ENCODE measurements at regions not wholly inside any gene's neighbourhood (a gene's known extent, or its start where the extent isn't known, plus 50 kb on each side); places are given as distances from the start of the nearest gene placed in this dataset.
"Not testable (repeated sequence)": the region's sequence is repeated elsewhere in the genome, so short reads cannot be mapped to it uniquely, and the experiment has no call there.

DNA sequence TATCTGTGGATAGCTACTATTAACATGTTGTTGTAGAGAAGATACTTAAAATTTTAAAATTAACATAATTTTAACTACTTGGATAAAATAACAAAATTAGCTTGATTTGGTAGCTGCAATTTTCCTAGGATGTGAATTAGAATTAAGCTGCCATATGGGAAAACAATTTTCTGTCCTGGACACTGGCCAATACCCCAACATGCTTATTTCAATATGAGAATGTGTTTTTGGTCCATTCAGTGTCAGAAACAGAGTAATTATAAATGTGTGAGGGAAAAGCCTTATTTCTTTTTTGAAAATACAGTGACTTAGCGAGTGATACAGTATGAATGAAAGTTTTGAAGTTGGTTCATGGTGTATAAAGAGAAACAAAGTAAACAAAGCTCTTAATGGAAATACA lies 948.3 kb upstream of the GYPC start:
- no peak for DNase-seq (ENCODE audit: low spot score)

DNA sequence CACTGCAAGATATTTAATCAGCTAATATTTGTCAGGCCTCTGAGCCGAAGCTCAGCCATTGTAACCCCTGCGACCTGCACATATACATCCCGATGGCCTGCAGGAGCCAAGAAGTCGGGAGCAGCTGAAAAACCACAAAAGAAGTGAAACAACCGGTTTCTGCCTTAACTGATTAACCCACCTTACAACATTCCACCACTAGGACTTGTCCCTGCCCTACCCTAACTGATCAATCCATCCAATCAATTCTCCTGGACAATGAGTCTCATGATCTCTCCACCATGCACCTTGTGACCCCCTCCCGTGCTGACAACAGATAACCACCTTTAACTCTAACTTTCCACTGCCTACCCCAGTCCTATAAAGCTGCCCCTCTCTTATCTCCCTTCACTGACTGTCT lies 945.4 kb upstream of the GYPC start:
- DNase-seq (ENCODE audit: low spot score), result no peak

DNA sequence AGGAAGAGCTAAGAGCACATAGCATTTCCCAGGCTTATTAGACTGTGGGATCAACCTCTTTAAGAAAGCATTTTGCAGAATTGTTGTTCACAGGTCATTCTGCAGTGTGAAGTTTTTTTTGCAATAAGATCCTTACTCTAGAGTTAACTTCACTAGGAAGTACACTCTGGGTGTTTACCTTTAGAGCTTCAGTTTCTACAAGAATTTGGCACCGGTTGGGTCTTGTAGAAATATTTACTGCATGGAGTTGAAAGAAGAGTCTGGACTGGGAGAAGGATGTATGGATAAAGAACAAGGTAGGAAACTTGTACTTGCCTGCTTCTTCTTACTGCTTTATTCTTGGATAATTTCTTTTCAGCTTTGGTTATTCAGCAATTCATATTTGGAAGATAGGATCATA lies 944.9 kb upstream of the GYPC start:
- DNase-seq (ENCODE audit: low spot score), result no peak

DNA sequence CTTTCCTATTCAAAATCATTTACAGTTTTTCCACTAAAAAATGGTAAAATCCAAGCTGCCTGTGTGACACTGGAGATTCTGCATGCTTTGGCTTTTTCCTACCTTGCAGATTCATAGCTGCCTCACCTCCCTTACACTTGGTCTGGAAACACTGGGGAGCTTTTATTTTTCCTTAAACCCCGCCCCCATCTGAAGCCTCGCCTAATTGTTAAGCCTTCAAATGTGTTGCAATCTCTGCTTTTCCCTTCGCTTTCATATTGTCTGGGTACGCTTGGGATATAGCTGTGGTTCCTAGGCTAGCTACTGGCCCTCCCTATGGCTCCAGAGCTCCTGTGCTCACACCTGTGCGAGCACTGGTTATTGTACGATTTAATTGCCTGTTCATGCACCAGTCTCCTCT lies 942.4 kb upstream of the GYPC start:
- DNase-seq (ENCODE audit: low spot score), result no peak

DNA sequence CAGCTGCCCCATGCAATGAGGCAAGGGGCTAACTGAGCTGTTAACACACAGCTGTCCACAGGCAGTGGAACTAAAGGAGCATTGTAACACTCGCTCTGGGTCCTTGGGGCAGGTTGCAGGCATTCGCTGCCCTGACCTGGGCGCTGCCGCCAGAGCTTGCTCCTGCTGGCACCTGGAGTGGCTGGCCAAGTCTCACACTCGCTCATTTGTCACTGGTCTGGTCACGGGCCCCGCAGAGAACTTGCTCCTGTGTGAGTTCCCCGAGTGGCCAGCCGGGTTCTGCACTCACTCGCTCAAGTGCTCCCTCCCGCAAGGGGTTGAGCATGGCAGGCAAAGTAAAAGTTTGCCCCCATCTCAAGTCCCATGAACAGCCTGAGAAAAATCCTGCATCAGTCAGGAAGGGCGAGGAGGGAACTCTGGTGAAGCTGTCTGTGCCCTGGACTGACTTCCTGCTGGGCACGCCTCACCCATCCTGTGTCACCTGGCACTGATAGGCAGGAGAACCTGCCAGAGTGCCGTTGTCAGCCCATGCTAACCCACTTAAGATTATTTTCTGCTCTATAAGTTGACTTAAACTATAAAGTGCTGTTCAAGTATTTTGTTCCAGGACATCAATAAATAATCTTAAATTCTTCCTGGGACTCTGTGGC lies 934.8 kb upstream of the GYPC start:
- DNase-seq (ENCODE audit: low spot score), result no peak

DNA sequence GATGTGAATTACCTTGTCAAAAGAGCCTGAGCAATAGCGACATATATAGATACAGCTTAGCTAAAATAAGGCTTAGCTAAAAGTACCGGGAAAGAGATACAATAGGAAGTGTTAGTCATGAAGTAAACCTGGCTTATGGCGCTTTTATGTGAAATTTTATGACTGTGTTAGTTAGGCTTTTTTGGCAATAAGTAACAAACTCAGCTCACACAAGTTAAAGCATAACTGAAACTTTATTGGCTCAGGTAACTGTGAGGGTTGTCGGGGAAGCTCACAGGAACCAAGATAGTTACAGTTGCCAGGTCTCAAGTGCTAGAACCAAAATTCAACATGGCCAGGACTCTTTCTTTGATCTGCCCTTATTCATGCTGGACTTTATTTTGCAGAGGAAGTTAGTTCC lies 925.0 kb upstream of the GYPC start:
- DNase-seq (ENCODE audit: low spot score), result no peak

DNA sequence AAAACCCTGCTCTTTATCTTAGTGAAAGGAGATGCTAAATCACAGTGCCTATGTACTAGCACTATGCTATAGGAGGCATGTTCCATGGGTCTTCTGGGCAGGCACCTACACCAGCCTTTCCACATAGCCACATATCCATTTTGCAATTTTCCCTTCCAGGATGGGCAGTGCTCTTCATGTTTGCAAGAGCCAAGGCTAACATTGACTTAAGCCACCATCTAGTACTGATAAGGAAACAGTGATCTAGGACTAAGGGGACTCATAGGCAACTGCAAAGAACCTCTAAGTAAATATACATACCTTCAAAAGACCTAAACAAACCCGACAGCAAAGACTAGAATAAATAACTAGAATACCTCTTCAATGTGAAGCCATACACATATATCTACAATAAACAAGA lies 919.7 kb upstream of the GYPC start:
- no peak for DNase-seq (ENCODE audit: low spot score)

DNA sequence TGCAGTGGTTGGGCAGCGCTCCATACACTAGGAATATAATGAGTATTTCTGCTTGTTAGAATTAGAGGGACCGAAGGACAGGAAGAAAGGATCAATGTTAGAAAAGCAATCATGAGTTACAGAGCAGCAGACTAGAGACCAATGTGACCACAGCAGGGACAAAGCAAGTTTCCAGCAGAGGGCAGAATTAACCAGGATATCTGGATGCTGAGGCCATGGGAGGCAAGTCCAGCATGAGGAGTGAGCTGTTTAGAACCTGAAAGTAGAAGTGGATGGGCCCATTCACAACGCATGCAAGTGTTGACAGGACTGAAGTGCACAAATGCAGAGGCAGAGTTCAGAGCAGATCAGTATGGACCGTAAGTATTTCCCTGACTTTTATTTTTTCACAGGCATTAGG lies 910.4 kb upstream of the GYPC start:
- DNase-seq (ENCODE audit: low spot score), result no peak

DNA sequence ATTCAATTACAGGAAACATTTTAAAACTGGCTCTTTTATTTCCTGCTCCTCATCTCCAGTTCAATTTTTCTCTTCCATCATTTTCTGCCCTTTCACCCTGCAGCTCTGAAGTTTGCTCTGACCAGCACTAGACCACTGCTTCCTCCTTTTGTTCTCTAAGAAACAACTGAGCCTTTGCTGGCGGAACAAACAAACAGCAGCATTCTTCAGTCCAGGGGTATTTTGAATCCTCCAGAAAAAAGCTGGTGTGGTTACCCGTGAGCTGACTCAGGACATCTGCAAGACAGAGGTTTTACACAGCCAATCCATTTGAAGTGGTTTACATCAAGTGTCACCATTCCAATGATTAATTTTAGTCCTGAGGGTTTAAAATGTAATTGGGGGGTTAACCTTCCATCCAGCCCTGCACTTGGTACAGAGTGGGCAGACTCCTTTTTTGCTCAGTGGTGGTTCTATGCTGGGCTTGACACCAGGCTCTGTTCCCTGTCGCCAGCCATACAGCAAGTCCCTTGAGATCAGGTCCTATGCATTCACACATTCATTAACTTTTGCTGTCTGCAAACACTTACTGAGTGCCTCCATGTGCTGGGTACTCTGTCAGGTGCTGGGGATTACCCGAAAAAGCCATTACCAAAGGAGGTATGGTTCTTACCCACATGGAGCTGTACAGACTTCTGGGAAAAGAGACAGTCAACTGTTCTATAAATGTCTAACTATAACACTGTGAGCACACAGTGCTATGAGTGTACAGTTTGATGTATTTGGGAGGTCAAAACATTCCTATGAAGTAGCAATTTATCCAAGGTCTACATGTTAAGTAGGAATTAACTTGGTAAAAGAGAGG lies 909.4 kb upstream of the GYPC start:
- DNase-seq (ENCODE audit: low spot score), result no peak

DNA sequence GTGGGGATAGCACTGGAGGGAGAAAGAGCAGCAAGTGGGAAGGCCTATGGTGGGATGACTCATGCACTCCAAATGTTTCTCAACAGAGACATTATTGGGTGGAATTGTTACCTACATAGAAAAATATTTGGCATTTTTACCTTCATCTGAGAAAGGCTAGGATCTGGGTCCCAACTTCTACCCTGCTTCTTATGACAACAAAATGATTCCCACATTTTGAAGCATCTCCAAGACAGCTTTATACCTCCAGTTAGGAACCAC lies 908.9 kb upstream of the GYPC start:
- DNase-seq (ENCODE audit: low spot score), result no peak

DNA sequence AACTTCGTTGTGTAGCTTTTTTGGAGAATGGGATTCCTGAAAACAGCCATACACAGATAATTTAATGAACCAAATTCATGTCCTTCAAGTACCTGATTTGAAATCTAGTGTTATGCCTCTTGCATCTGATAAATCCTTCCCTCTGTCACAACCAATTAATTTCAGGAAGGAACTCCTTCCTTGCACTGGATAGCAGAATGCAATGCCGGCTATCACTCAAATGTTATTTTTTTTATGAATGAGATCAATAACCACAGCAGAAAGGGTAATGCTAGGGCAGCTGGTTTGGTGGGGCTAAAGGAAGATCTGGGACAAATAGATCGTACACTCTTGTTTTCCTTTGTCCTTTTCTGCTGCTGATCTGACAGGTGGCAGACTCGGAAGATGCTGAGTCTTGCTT lies 899.5 kb upstream of the GYPC start:
- no peak for DNase-seq (ENCODE audit: low spot score)

DNA sequence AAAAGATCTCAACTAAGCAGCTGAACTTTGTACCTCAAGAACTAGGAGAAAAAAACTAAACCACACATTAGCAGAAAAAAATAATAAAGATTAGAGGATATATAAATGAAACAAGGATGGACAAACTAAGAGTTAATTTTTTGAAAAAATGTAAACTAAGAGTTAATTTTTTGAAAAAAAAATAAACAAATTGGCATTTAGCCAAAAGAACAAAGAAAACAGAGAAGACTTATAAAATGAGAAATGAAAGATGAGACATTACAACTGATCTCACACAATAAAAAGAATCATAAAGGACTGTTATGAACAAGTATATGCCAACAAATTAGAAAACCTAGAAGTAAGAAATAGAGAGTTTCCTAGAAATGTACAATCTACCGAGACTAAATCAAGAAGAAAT lies 859.2 kb upstream of the GYPC start:
- no peak for DNase-seq (ENCODE audit: low spot score)

DNA sequence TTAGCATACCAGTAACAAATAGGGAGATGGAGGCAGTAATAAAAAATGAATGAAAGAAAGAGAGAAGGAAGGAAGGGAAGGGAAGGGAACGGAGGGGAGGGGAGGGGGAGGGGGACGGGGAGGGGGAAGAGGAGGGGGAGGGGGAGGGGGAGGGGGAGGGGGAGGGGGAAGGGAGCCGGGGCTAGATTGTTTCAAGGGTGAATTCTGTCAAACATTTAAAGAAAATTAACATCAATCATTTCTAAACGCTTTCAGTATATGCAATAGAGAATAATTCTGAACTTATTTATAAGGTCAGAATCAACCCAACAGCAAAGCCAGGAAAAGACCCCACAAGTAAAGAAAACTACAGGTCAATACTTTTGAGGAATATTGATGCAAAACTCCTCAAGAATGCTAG lies 858.8 kb upstream of the GYPC start:
- no peak for DNase-seq (ENCODE audit: low spot score)

DNA sequence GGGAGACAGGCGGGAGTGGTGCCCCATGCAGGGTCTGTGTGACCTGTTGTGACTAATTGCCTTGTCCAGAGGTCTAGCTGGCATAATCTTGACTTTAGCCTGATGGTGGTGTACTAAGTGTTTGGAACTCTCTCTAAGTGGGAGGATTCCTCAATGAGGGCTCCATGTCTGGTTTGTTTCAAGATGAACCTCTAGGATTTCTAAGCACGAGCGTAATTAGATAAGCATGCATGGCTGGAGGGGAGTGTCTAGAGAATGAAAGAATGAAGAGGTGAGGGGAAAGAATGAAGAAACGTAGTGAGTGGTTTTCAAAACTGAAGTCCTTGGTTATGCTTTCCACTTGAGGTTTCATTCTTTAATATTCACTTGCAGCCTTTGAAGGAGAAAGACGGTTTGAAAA lies 833.2 kb upstream of the GYPC start:
- no peak for DNase-seq (ENCODE audit: low spot score)

DNA sequence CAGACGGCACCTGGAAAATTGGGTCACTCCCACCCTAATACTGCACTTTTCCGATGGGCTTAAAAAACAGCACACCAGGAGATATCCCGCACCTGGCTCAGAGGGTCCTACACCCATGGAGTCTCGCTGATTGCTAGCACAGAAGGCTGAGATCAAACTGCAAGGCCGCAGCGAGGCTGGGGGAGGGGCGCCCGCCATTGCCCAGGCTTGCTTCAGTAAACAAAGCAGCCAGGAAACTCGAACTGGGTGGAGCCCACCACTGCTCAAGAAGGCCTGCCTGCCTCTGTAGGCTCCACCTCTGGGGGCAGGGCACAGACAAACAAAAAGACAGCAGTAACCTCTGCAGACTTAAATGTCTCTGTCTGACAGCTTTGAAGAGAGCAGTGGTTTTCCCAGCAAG lies 830.2 kb upstream of the GYPC start:
- DNase-seq (ENCODE audit: low spot score), result not testable (repeated sequence)

DNA sequence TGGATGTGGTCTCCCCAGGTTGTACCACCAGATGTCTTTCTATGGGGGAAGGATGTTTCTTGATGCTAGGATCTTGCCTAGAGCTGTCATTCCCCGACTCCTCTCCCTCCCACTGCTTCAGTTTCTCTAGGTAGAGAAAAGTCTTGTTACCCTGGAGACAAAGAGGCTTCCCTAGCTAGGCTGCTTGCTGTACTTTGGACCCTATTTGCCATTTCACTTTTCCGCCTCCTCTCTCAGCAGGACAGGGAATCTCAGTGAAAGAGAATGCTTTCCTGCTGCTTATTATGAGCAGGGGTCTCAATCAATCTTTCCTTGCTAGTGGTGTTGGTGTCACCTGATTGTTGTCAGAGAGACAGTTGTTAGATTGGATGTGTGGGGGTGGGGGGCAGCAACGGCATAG lies 818.8 kb upstream of the GYPC start:
- no peak for DNase-seq (ENCODE audit: low spot score)

DNA sequence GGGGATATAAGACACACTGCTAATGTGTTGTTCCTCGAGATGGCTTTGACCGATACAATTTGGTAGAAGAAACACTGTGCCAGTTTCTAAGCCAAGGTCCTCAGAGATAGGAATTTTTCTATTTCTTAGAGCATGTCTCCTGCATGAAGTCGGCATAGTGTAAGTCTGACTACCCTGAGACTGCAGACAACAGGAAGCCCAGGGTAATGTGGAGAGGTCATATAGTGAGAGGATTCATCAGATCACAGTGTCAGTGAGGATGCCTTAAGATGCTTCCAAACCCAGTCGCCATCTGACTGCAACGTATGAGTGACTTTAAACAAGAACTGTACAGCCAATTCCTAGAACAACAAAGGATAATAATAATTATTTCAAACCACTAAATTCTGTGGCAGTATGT lies 818.3 kb upstream of the GYPC start:
- DNase-seq (ENCODE audit: low spot score), result no peak

DNA sequence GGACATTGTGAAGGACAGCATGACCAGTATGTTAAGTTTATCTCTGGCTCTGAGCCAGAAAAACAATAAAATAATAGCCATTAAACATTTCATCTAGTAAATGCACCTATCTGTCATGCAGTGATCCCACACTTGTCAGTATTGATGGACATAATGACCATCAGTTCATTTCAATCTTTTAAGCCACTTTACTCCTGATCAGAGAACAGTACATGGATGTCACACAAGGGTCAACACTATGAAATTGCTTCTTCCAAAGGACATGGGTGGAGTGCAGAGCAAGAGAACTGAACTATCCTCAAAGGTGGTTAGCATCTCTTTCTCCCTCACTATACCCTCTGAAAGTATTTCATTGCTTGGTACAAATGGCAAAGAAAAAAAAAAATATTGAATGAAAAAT lies 816.0 kb upstream of the GYPC start:
- DNase-seq (ENCODE audit: low spot score), result no peak

DNA sequence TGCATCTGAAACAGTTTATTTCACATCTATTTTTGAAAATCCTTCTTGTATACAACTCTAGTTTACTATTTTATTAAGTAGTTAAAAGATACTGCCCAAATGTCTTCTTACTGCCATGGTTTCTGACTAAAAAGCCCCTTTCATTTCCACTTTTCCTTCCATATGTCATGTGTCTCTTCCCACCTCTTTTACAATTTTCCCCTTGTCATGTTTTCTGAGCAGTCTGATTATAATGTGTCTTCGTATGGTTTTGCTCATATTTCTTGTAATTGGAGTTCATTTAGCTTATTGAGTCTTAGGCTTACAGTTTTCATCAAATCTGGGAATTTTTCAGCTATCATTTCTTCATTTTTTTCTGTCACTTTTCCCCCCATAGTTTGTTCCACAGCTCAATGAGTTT lies 813.9 kb upstream of the GYPC start:
- DNase-seq (ENCODE audit: low spot score), result no peak

DNA sequence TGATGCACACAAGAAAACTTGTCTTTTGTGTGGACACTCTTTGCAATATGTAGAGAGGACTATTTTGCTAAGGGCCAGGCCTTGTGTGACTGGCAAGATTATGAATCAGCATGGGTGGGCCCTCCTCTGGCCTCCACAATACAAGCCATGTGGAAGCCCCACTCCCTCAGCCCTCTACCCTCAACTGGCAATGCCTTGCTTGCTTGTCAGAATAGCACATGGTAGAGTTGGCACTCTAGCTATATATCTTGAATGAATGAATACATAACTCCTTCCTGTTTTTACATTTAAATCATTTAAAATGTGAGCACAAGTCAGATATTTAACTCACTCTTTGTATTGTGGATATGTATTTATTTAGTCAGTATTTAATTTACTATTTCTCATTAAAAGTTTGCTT lies 805.4 kb upstream of the GYPC start:
- no peak for DNase-seq (ENCODE audit: low spot score)

DNA sequence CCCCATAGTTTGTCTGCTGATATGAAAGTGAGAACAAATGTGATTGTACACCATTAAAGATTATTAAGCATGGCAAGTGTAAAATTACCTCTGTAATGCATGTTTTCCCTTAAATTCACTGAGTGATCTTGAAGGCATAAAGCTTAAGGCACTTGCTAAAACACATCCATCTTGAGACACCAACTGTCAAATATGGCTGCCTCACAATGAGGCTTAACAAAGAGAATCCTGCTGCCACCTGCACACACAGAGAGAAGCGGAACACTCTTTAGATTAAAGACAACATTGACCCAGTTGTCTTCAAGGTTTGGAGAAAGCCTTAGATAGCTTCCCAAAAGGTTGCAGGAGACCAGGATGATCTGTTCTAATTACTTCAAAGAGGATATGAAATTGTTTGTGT lies 803.6 kb upstream of the GYPC start:
- no peak for DNase-seq (ENCODE audit: low spot score)

DNA sequence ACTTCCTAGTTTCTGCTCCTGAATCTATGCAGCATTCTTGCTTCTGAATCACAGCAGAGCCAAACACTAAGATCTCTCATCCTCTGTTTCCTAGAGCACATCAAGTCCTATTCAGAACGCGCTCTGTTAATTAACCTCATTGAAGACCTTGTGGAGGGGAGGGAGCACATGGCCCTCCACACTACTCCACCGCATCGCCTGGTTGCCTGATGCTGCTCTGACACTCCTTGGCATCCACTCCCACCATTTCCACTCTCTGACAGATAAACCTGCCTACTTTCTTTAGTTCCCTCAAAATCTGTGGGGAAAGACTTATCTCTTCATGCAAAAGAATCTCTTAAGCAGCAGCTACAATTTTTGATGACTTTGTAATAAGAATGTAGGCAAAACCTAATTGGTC lies 802.3 kb upstream of the GYPC start:
- no peak for DNase-seq (ENCODE audit: low spot score)

DNA sequence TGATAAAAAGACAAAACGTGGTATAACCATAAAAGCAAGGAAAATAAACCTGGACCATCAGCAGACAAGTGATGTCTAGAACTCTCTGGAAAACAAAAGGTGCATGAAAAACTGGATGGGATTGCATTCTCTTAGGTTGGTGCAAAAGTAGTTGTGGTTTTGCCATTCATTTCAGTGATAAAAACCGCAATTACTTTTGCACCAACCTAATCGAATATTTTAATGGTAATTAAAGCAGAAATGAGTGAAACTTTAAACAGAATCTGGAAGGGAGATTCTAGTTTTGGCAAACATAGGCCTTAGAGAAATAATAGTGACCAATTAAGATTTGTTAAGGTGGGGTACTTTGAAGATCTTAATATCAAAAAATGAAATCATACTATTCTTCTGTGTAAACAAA lies 800.8 kb upstream of the GYPC start:
- no peak for DNase-seq (ENCODE audit: low spot score)
